ENCODE measurements at regions not wholly inside any gene's neighbourhood (a gene's known extent, or its start where the extent isn't known, plus 50 kb on each side); places are given as distances from the start of the nearest gene placed in this dataset.

GRCh38 chr5:86039351-86039750, 578.4 kb upstream of the COX7C start:
- in situ Hi-C loops (cut with MboI; ENCODE audit: low sequenced_read_pairs, unreplicated experiment): no loop called here
- TF ChIP-seq, protein P1, sequence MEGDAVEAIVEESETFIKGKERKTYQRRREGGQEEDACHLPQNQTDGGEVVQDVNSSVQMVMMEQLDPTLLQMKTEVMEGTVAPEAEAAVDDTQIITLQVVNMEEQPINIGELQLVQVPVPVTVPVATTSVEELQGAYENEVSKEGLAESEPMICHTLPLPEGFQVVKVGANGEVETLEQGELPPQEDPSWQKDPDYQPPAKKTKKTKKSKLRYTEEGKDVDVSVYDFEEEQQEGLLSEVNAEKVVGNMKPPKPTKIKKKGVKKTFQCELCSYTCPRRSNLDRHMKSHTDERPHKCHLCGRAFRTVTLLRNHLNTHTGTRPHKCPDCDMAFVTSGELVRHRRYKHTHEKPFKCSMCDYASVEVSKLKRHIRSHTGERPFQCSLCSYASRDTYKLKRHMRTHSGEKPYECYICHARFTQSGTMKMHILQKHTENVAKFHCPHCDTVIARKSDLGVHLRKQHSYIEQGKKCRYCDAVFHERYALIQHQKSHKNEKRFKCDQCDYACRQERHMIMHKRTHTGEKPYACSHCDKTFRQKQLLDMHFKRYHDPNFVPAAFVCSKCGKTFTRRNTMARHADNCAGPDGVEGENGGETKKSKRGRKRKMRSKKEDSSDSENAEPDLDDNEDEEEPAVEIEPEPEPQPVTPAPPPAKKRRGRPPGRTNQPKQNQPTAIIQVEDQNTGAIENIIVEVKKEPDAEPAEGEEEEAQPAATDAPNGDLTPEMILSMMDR (IDR thresholded peaks at IDR 0.05; ENCODE audit: borderline replicate concordance, control extremely low read depth, extremely low read depth, insufficient read depth, missing control alignments): no peak

GRCh38 chr5:86070719-86071118, 547.0 kb upstream of the COX7C start:
- no peak for DNase-seq (ENCODE audit: low spot score)
- in situ Hi-C loops (cut with MboI; ENCODE audit: low sequenced_read_pairs, unreplicated experiment): no loop called here
- TF ChIP-seq, protein P1 (IDR thresholded peaks at IDR 0.05; ENCODE audit: borderline replicate concordance, control extremely low read depth, extremely low read depth, insufficient read depth, missing control alignments): no peak

More at GRCh38 chr5:86039351-86039750, 578.4 kb upstream of the COX7C start:
- DNase-seq (ENCODE audit: low spot score): no peak

- no peak for DNase-seq (ENCODE audit: low spot score)
- TF ChIP-seq, protein P1 (IDR thresholded peaks at IDR 0.05; ENCODE audit: borderline replicate concordance, control extremely low read depth, extremely low read depth, insufficient read depth, missing control alignments): no peak
- in situ Hi-C loops (cut with MboI; ENCODE audit: low sequenced_read_pairs, unreplicated experiment): no loop called here
These were observed 543.4 kb upstream of the COX7C start for GRCh38 chr5:86074297-86074696.

GRCh38 chr5:86075139-86075538, 542.6 kb upstream of the COX7C start:
- DNase-seq (ENCODE audit: low spot score): no peak
- in situ Hi-C loops (cut with MboI; ENCODE audit: low sequenced_read_pairs, unreplicated experiment): no loop called here
- TF ChIP-seq, protein P1 (IDR thresholded peaks at IDR 0.05; ENCODE audit: borderline replicate concordance, control extremely low read depth, extremely low read depth, insufficient read depth, missing control alignments): no peak

DNA sequence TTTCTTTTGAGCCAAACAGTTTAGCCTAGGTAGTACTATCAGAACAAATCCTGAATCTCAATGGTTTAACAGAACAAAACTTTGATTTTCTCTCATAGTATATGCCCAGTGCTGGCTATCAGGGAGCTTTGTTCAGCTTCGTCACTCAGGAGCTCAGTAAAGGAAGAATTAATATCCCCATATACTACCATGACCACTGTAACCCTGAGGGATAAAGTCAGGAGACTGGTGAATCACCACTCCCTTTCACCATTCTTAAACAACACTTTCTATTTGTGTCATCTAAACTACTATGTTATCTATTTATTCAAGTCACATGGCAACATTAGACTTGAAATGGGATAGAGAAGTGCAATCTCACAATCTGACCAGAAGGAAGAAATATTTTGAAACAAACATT, 522.6 kb upstream of the COX7C start:
- no peak for DNase-seq (ENCODE audit: low spot score)
- in situ Hi-C loops (cut with MboI; ENCODE audit: low sequenced_read_pairs, unreplicated experiment): no loop called here
- TF ChIP-seq, protein P1 (IDR thresholded peaks at IDR 0.05; ENCODE audit: borderline replicate concordance, control extremely low read depth, extremely low read depth, insufficient read depth, missing control alignments): no peak

GRCh38 chr5:86101966-86102365, 515.8 kb upstream of the COX7C start:
- in situ Hi-C loops (cut with MboI; ENCODE audit: low sequenced_read_pairs, unreplicated experiment): no loop called here
- TF ChIP-seq, protein P1 (IDR thresholded peaks at IDR 0.05; ENCODE audit: borderline replicate concordance, control extremely low read depth, extremely low read depth, insufficient read depth, missing control alignments): no peak
- no peak for DNase-seq (ENCODE audit: low spot score)

- in situ Hi-C loops (cut with MboI; ENCODE audit: low sequenced_read_pairs, unreplicated experiment): no loop called here
These were observed 508.9 kb upstream of the COX7C start for GRCh38 chr5:86108825-86109224.

More at GRCh38 chr5:86108825-86109224, 508.9 kb upstream of the COX7C start:
- TF ChIP-seq, protein P1 (IDR thresholded peaks at IDR 0.05; ENCODE audit: borderline replicate concordance, control extremely low read depth, extremely low read depth, insufficient read depth, missing control alignments): no peak
- no peak for DNase-seq (ENCODE audit: low spot score)
